Motor neuron (in vitro differentiated cells): ENCODE measurements at regions not wholly inside any gene's neighbourhood (a gene's known extent, or its start where the extent isn't known, plus 50 kb on each side); places are given as distances from the start of the nearest gene placed in this dataset.
"Not testable (repeated sequence)": the region's sequence is repeated elsewhere in the genome, so short reads cannot be mapped to it uniquely, and the experiment has no call there.

Experiments
- ATAC-seq, 8 experiments: fragments of 200-7000 bp; cut with Tn5 transposase; replicated peaks in 6 of 8; 2 replicates each; pipeline ENCODE4 v1.8.0; 2021; ENCODE audit warnings: mild to moderate bottlenecking in 8 of 8, moderate library complexity in 8 of 8
- H3K27ac ChIP-seq, 2 donors: fragments of 250-450 bp; sonication (Bioruptor Pico); 2 replicates each; pipeline ENCODE4 v1.9.0; 2021; ENCODE audit warnings: antibody characterized with exemption in 2 of 2, mild to moderate bottlenecking in 2 of 2, moderate library complexity in 1 of 2
- H3K4me1 ChIP-seq, 2 donors: fragments of 250-450 bp; sonication (Bioruptor Pico); replicated peaks in 1 of 2; 2 replicates each; pipeline ENCODE4 v1.6.1; 2021; ENCODE audit warnings: antibody characterized with exemption in 2 of 2, mild to moderate bottlenecking in 2 of 2, moderate library complexity in 1 of 2
- H3K4me3 ChIP-seq, 5 donors: fragments of 250-450 bp; sonication (Bioruptor Pico); 2 replicates each; pipeline ENCODE4 v1.9.0; 2021; ENCODE audit warnings: antibody characterized with exemption in 5 of 5, mild to moderate bottlenecking in 5 of 5, moderate library complexity in 4 of 5
- WGBS, 10 experiments: fragments of 450-650 bp; shearing (Covaris generic); methylation state at CpG; one replicate each; pipeline ENCODE4 v1.0.0; 2022; 5-methylcytosine and 5-hydroxymethylcytosine counted together
- in situ Hi-C, 9 experiments: fragments of 400-800 bp; cut with MboI; loops; one replicate each; pipeline ENCODE4 v1.15.0; 2021; ENCODE audit warnings: low sequenced_read_pairs in 9 of 9, low pct_unique_long_range_greater_than_20kb in 2 of 9; ENCODE audit not compliant: unreplicated experiment in 9 of 9

DNA sequence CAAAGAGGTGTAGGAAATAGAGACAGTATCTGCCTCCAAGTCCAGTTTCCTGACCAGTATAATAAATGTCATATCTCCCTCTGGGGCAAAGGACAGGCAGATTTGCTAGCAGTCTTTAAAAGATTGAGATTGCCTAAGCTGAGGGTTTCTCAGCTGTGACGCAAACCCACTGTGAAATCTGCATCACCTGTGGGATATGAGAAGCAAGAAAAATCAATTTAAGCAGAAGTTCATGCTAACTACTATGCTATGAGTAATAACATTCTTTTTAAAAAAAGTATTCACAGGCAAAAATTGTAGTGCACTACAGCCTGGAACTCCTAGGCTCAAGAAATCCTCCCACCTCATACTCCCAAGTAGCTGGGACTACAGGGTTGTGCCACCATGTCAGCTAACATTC, 168.1 kb upstream of the POC5 start:
- no peak overlapping the region for H3K27ac ChIP-seq
- H3K4me1 ChIP-seq, result no peaks in the 10 kb centered on the region
- 20 to 100% (median 79%) methylated on average over 1 of the region's 1 CpG; no CpG with 5 or more reads in 2 of the 10 experiments for WGBS, 10 experiments
- ATAC-seq, result no peak
- in situ Hi-C loops, result no loop called here
- no peak overlapping the region for H3K4me3 ChIP-seq

DNA sequence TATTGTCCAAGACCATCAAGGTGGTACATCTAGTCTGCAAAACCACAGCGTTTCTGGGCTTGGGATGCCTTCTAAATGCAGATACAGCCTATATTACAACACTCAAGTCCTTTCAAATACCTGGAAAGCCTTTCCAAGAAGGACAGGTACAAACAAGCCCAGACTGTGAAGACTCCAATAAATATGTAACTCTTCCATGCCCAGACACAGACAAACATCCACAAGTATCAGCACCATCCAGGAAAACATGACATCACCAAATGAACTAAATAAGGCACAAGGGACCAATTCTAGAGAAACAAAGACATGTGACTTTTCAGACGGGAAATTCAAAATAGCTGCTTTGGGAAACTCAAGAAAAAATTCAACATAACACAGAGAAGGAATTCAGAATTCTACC, 152.7 kb upstream of the POC5 start:
- H3K4me3 ChIP-seq, result no peak overlapping the region
- 0 to 81% (median 63%) methylated on average over 1 to 2 of the region's 2 CpGs; no CpG with 5 or more reads in 1 of the 10 experiments for WGBS, 10 experiments
- no peaks in the 10 kb centered on the region for H3K4me1 ChIP-seq
- in situ Hi-C loops, result no loop called here
- H3K27ac ChIP-seq, result no peak overlapping the region
- no peak for ATAC-seq

DNA sequence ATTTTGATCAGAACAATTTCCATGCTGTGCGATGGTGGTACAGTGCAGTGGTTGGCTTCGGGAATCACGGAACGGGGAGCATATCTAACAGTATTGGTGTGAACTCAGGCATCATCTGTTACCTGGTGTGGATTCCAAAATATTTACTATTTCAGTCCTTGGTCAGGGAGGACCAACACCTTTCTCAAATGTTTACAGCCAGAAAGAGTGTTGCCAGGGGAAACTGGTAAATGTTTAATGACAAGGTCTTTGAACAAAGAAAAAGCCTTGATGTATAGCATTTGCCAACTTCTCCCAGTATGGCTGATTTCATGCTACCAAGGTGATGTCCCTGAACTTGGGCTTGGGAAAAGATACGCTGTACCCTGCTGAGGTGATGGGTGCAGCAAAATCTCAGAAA, 145.6 kb upstream of the POC5 start:
- Histone ChIP-seq H3K4me1 (no peaks in the 10 kb centered on the region), H3K27ac (no peak overlapping the region), H3K4me3 (no peak overlapping the region)
- ATAC-seq, result no peak
- in situ Hi-C loops, result no loop called here
- WGBS, 10 experiments, result 16 to 100% (median 84%) methylated on average over 1 to 5 of the region's 5 CpGs; no CpG with 5 or more reads in 4 of the 10 experiments

DNA sequence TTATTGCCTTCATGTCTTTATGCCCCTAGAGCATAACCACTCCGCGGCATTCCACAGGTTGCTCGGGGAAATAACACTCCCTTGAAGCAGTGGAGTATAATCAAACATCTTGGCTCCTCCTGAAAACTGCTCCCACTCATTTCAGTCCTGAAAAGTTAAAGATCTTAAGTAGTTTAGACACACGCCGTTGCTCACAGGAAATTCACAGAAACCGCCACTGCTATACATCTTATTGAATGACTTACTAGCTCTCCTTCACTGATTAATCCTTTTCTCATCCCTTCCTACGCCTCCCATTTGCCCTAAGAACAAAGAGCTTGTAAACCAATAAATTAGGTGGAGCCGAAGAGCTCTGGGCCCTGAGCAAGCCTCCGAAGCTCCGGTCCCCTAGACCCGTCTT, 142.4 kb upstream of the POC5 start:
- WGBS, 10 experiments, result 17 to 72% (median 63%) methylated on average over 1 to 10 of the region's 11 CpGs; no CpG with 5 or more reads in 2 of the 10 experiments
- H3K4me3 ChIP-seq, in situ Hi-C loops, ATAC-seq, H3K27ac ChIP-seq, H3K4me1 ChIP-seq: not testable (repeated sequence)

DNA sequence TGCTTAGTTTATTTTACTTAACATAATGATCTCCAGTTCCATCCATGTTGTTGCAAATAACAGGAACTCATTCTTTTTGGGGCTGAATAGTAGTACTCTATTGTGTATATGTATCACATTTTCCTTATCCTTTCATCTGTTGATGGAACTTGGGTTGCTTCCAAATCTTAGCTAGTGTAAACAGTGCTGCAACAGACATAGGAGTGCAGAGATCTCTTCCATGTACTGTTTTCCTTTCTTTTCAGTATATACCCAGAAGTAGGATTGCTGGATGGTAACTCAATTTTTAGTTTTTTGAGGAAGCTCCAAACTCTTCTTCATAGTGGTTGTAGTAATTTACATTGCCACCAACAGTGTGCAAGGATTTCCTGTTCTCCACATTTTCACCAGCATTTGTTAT, 138.8 kb upstream of the POC5 start:
- in situ Hi-C loops, result no loop called here
- H3K4me1 ChIP-seq, result no peaks in the 10 kb centered on the region
- H3K4me3 ChIP-seq, result no peak overlapping the region
- no peak for ATAC-seq
- H3K27ac ChIP-seq, result no peak overlapping the region

DNA sequence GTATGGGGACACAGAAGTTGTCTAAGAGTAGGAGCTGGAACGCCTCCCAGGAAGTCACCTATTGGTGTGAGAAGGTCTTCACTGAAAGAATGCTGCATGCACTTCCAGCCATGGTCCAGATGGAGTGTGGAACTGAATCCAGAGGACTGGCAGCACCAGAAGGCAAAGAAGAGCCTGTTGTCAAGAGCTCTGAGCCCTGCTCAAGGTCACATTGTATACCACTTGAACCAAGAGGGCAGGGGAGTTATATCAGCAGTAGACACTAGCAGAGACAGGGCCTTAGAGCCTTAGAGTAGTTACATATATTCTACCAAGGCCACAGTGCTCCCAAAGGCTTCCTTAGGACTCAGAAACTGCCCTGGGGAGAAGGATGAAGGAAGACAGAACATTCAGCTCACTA, 130.8 kb upstream of the POC5 start:
- ATAC-seq, result no peak
- no peak overlapping the region for H3K27ac ChIP-seq
- in situ Hi-C loops, result no loop called here
- H3K4me3 ChIP-seq, result no peak overlapping the region
- no peaks in the 10 kb centered on the region for H3K4me1 ChIP-seq
- 0 to 100% (median 70%) methylated on average over 1 of the region's 1 CpG; no CpG with 5 or more reads in 7 of the 10 experiments for WGBS, 10 experiments

DNA sequence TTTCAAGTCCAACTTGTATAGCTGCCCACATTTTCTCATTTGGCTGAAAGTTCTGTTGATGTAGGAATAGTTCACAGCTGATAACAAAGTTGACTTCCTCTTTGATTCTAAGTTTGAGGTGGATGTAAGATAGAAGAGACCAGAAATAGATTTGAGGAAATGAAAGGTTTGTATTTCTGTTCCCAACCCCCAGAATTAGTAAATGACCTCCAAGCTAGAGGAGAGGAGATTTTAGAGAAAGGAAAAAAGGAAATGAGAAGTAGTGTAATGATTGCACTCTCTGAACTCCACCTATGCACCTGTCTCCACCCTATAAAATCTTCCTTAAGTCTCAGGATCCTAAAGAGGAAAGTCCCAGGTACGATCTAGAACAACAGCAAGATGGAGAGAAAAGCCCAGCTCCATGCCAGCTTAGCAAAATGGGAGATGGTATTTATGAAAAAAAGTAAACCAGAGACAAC, 130.4 kb upstream of the POC5 start:
- ATAC-seq, result no peak
- in situ Hi-C loops, result no loop called here
- 0 to 91% (median 85%) methylated on average over 1 of the region's 1 CpG; no CpG with 5 or more reads in 4 of the 10 experiments for WGBS, 10 experiments
- Histone ChIP-seq H3K4me3 (no peak overlapping the region), H3K4me1 (no peaks in the 10 kb centered on the region), H3K27ac (no peak overlapping the region)

DNA sequence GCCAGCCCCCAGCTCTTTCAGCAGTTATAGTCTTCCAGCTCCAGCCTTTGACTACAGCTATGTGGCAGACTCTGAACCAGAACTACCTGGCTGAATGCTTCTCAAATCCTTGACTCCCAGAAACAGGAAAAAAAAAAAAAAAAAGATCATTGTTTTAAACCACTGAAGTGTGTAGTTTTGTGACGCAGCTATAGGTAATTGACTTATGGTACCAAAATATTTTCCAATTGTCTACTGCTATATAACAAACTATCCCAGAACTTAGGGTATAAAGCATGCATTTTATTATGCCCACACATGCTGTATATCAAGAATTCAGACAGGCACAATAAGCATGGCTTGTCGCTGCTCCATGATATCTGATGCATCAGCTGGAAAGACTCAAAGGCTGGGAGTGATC, 127.1 kb upstream of the POC5 start:
- Histone ChIP-seq H3K4me3 (no peak overlapping the region), H3K4me1 (no peaks in the 10 kb centered on the region), H3K27ac (no peak overlapping the region)
- 0 to 100% (median 83%) methylated on average over 1 to 2 of the region's 2 CpGs; no CpG with 5 or more reads in 1 of the 10 experiments for WGBS, 10 experiments
- in situ Hi-C loops, result no loop called here
- ATAC-seq, result no peak

DNA sequence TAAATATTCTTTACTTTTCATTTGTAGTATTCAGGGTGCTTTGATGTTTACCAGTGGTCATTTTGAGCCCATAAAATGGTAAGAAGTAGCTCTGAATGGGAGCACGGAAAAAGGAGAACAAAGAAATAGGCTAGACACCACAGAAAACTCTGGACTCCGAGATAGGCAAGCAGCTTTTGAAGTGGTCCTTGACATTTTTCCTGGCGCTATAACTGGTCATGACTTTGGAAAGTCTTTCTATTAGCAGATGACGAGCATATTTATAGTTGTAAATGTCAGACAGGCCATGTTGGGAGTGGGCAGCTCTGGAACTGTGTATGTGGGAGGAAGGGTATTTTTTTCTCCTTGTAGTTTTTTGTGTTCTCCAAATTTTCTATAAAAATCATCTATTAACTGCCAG, 126.1 kb upstream of the POC5 start:
- no peak for ATAC-seq
- 20 to 97% (median 62%) methylated on average over 1 to 4 of the region's 4 CpGs; no CpG with 5 or more reads in 1 of the 10 experiments for whole genome bisulfite sequencing, 10 experiments
- in situ Hi-C loops, result no loop called here
- H3K4me1 ChIP-seq, result no peaks in the 10 kb centered on the region
- no peak overlapping the region for H3K27ac ChIP-seq
- no peak overlapping the region for H3K4me3 ChIP-seq

DNA sequence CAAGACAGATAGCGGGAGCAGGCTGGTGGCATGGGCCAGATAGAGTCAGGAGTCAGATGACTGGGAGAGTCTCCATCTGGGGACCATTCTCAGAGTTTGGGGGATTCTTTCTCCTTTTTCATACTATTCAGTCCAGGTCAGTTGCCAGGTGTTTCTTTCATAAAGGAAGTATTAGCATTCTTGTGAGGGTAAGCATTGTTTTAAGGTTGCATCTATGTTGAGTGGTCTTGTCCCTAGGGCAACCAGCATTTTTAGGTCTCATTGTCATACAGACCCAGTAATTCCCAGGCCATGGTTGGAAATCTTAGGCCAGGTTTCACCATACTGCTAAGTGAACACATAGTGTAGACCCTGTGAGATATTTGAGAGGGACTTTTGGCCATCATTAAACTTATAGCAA, 122.3 kb upstream of the POC5 start:
- Histone ChIP-seq H3K4me1 (no peaks in the 10 kb centered on the region), H3K27ac (no peak overlapping the region), H3K4me3 (no peak overlapping the region)
- ATAC-seq, result no peak
- in situ Hi-C loops, result no loop called here
- WGBS, 10 experiments, result 20 to 100% (median 94%) methylated on average over 1 of the region's 1 CpG; no CpG with 5 or more reads in 6 of the 10 experiments

DNA sequence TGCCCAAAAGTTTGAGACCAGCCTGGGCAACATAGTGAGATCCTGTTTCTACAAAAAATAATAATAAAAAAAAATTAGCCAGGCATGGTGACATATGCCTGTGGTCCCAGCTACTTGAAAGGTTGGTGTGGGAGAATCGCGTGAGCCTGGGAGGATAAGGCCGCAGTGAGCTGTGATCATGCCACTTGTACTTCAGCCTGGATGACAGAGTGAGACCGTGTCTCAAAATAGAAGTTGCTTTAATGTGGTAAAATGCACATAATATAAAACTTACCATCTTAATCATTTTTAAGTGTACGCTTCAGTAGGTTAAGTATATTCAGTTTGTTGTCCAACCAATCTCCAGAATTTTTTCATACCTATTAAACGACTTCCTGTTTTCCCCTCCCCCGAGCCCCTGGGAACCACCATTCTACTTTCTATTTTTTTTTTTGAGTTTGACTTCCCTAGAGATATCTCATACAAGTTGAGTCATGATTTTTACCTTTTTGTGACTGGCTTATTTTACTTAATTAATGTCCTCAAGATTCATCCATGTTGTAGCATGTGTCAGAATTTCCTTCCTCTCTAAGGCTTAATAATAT, 120.1 kb upstream of the POC5 start:
- in situ Hi-C loops, result no loop called here
- ATAC-seq, result no peak
- H3K27ac ChIP-seq, result no peak overlapping the region
- no peaks in the 10 kb centered on the region for H3K4me1 ChIP-seq
- no peak overlapping the region for H3K4me3 ChIP-seq
- WGBS, 10 experiments, result 6 to 95% (median 85%) methylated on average over 2 to 7 of the region's 7 CpGs

DNA sequence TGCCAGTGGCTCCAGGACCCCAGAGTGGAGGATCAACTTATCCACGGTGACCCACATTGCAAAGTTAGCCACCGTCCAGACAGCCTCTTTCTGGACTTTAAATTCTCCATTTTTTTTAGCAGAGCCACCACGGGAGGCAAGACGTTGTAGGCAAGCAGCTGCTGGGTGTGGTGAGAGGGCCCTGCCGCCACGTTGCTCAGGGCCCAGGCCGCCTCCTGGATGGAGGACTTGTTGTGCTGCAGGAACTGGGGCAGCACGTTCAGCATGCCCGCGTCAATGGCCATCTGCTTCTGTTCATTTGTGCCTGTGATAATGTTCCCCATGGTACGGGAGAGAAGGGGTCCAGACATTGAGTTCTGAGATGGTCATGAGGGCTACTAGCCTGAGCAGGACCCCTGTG, 114.3 kb upstream of the POC5 start:
- 20 to 100% (median 80%) methylated on average over 1 to 8 of the region's 11 CpGs; no CpG with 5 or more reads in 1 of the 10 experiments for WGBS, 10 experiments
- in situ Hi-C loops, result no loop called here
- Histone ChIP-seq H3K4me3 (no peak overlapping the region), H3K27ac (no peak overlapping the region), H3K4me1 (no peaks in the 10 kb centered on the region)
- no peak for ATAC-seq

DNA sequence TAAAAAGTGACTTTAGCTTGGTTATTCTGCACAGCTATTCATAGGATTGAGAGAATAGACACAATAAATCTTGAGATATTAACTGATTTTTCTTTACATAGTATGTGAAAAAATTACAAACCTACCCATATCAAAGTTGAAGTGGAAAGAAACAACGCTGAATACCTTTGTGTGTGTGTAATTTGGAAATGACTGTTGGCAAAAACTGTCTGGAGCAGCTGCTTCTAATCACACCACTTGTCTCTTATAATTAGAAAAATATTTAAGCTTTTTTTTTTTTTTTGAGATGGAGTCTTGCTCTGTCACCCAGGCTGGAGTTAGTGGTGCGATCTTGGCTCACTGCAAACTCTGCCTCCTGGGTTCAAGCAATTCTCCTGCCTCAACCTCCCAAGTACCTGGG, 110.8 kb upstream of the POC5 start:
- Histone ChIP-seq H3K27ac (no peak overlapping the region), H3K4me1 (no peaks in the 10 kb centered on the region), H3K4me3 (no peak overlapping the region)
- no peak for ATAC-seq
- WGBS, 10 experiments, result 0 to 100% (median 83%) methylated on average over 1 to 2 of the region's 2 CpGs; no CpG with 5 or more reads in 1 of the 10 experiments
- in situ Hi-C loops, result no loop called here

DNA sequence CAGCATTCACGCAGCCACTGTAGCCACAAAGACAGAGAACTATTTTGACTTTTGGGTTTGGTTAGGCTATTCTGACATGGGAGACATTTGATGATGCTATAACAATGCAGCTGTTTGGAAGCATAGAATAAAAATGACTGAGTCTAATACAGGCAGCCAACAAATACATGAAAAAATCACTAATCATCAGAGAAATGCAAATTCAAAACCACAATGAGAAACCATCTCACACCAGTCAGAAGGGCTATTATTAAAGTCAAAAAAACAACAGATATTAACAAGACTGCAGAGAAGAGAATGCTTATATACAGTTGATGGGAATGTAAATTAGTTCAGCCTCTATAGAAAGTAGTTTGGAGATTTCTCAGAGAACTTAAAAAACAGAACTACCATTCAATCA, 107.1 kb upstream of the POC5 start:
- in situ Hi-C loops, result no loop called here
- H3K4me3 ChIP-seq, result no peak overlapping the region
- no peak for ATAC-seq
- no peak overlapping the region for H3K27ac ChIP-seq
- H3K4me1 ChIP-seq, result no peaks in the 10 kb centered on the region
- 40 to 100% (median 88%) methylated on average over 1 of the region's 1 CpG; no CpG with 5 or more reads in 4 of the 10 experiments for WGBS, 10 experiments
